ENCODE measurements at regions not wholly inside any gene's neighbourhood (a gene's known extent, or its start where the extent isn't known, plus 50 kb on each side); places are given as distances from the start of the nearest gene placed in this dataset.
"Not testable (repeated sequence)": the region's sequence is repeated elsewhere in the genome, so short reads cannot be mapped to it uniquely, and the experiment has no call there.

DNA sequence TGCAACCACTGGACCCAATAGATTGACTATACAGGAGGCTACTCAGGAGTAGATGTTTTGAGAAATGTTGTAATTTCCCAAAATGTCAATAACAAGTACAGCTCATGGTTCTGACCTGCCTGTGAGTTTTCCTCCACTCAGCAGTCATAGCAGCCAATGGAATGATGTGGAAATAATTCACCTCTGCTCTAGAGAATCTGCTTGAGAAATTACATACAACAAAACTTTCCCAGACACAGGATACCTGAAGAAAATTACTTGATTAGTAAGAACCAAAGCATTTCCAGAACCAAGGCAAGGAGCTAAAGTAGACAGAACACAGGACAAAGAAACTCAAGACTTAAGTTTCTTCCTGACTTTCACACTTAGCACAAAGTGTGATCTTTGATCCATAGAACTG lies 218.9 kb upstream of the SETMAR start:
- peaks cover 0 to 1% (median under 1%) of the 10 kb centered on the region in 4 donors for H3K4me1 ChIP-seq (ENCODE audit: control insufficient read depth in 4 of 4, insufficient read depth in 4 of 4, low read length in 3 of 4)
- no peaks in the 10 kb centered on the region for H3K36me3 ChIP-seq (ENCODE audit: control insufficient read depth in 4 of 4, insufficient read depth in 3 of 4, low read depth in 1 of 4, low read length in 3 of 4)
- H3K9ac ChIP-seq (ENCODE audit: low read depth in 1 of 2, low read length in 2 of 2), result no peak overlapping the region
- no peak overlapping the region for H3K27ac ChIP-seq (ENCODE audit: low read depth in 1 of 2, low read length in 2 of 2)
- DNase-seq (ENCODE audit: low spot score), result no peak
- H3K9me3 ChIP-seq (ENCODE audit: control insufficient read depth in 4 of 4, low read length in 3 of 4), result no peaks in the 10 kb centered on the region
- no peaks in the 10 kb centered on the region for H3K27me3 ChIP-seq (ENCODE audit: control insufficient read depth in 4 of 4, insufficient read depth in 4 of 4, low read length in 3 of 4)
- no peak overlapping the region for H3K4me3 ChIP-seq (ENCODE audit: low read depth in 1 of 3, low read length in 3 of 3)
- TF ChIP-seq REST (IDR thresholded peaks at IDR 0.05) (no peak), FOXA2 (IDR thresholded peaks at IDR 0.05) (no peak), TAF1 (conservative IDR thresholded peaks at IDR 0.05) (no peak), NR2F2 (IDR thresholded peaks at IDR 0.05) (no peak)

DNA sequence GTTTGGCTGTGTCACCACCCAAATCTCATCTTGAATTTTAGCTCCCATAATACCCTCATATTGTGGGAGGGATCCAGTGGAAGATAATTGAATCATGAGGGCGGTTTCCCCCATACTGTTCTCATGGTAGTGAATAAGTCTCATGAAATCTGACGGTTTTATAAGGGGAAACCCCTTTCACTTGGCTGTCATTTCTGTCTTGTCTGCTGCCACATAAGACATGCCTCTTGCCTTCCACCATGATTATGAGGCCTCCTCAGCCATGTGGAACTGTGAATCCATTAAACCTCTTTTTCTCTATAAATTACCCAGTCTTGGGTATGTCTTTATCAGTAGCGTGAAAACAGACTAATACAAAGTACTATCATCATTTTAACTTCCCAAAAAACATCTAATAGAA lies 216.5 kb upstream of the SETMAR start:
- H3K9ac ChIP-seq (ENCODE audit: low read depth in 1 of 2, low read length in 2 of 2); H3K4me3 ChIP-seq (ENCODE audit: low read depth in 1 of 3, low read length in 3 of 3); H3K36me3 ChIP-seq (ENCODE audit: control insufficient read depth in 4 of 4, insufficient read depth in 3 of 4, low read depth in 1 of 4, low read length in 3 of 4); H3K9me3 ChIP-seq (ENCODE audit: control insufficient read depth in 4 of 4, low read length in 3 of 4); H3K4me1 ChIP-seq (ENCODE audit: control insufficient read depth in 4 of 4, insufficient read depth in 4 of 4, low read length in 3 of 4); DNase-seq (ENCODE audit: low spot score); H3K27ac ChIP-seq (ENCODE audit: low read depth in 1 of 2, low read length in 2 of 2); H3K27me3 ChIP-seq (ENCODE audit: control insufficient read depth in 4 of 4, insufficient read depth in 4 of 4, low read length in 3 of 4): not testable (repeated sequence)
- 86% methylated on average over 3 of the region's 3 CpGs for WGBS

DNA sequence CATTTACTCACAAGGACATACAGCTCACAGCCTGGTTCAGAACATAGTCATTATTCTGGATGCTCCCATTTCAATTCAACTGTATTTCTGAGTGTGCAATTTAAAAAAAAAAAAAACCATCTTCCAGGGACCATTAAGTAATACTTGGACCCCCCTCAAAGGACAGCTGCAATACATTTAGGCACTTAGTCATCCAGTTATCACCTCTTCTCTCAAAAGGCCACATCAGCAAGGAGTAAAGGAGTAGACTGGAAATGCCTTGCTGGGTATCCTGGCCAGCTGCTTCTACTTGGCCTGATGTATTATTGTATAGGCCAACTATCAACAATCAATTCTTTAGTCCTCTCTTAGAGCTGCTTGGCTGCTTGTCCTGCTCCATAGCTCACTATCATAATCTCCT lies 211.4 kb upstream of the SETMAR start:
- Histone ChIP-seq H3K4me3 (ENCODE audit: low read depth in 1 of 3, low read length in 3 of 3) (no peak overlapping the region), H3K27me3 (ENCODE audit: control insufficient read depth in 4 of 4, insufficient read depth in 4 of 4, low read length in 3 of 4) (no peaks in the 10 kb centered on the region), H3K4me1 (ENCODE audit: control insufficient read depth in 4 of 4, insufficient read depth in 4 of 4, low read length in 3 of 4) (no peaks in the 10 kb centered on the region), H3K36me3 (ENCODE audit: control insufficient read depth in 4 of 4, insufficient read depth in 3 of 4, low read depth in 1 of 4, low read length in 3 of 4) (no peaks in the 10 kb centered on the region), H3K9me3 (ENCODE audit: control insufficient read depth in 4 of 4, low read length in 3 of 4) (no peaks in the 10 kb centered on the region), H3K9ac (ENCODE audit: low read depth in 1 of 2, low read length in 2 of 2) (no peak overlapping the region), H3K27ac (ENCODE audit: low read depth in 1 of 2, low read length in 2 of 2) (no peak overlapping the region)
- no peak for DNase-seq (ENCODE audit: low spot score)
- TF ChIP-seq GABPA (IDR thresholded peaks at IDR 0.05 in 1 of 2, conservative IDR thresholded peaks at IDR 0.05 in 1 of 2) (no peak), HNF4A (conservative IDR thresholded peaks at IDR 0.05) (no peak), JUND (IDR thresholded peaks at IDR 0.05) (no peak), TAF1 (conservative IDR thresholded peaks at IDR 0.05) (no peak), EGR1 (IDR thresholded peaks at IDR 0.05; ENCODE audit: low read depth in 2 of 2) (no peak), MAX (IDR thresholded peaks at IDR 0.05) (no peak), FOXA2 (IDR thresholded peaks at IDR 0.05) (no peak), SP1 (IDR thresholded peaks at IDR 0.05) (no peak), FOXA1 (IDR thresholded peaks at IDR 0.05) (no peak), REST (IDR thresholded peaks at IDR 0.05) (no peak), YY1 (IDR thresholded peaks at IDR 0.05) (no peak), RXRA (IDR thresholded peaks at IDR 0.05) (no peak), RAD21 (IDR thresholded peaks at IDR 0.05) (no peak), HNF4G (IDR thresholded peaks at IDR 0.05) (no peak), NR2F2 (IDR thresholded peaks at IDR 0.05) (no peak)
- TF ChIP-seq, protein P1, sequence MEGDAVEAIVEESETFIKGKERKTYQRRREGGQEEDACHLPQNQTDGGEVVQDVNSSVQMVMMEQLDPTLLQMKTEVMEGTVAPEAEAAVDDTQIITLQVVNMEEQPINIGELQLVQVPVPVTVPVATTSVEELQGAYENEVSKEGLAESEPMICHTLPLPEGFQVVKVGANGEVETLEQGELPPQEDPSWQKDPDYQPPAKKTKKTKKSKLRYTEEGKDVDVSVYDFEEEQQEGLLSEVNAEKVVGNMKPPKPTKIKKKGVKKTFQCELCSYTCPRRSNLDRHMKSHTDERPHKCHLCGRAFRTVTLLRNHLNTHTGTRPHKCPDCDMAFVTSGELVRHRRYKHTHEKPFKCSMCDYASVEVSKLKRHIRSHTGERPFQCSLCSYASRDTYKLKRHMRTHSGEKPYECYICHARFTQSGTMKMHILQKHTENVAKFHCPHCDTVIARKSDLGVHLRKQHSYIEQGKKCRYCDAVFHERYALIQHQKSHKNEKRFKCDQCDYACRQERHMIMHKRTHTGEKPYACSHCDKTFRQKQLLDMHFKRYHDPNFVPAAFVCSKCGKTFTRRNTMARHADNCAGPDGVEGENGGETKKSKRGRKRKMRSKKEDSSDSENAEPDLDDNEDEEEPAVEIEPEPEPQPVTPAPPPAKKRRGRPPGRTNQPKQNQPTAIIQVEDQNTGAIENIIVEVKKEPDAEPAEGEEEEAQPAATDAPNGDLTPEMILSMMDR (IDR thresholded peaks at IDR 0.05; ENCODE audit: low read depth, low read length, missing input control), result no peak
- TF ChIP-seq, protein P2, sequence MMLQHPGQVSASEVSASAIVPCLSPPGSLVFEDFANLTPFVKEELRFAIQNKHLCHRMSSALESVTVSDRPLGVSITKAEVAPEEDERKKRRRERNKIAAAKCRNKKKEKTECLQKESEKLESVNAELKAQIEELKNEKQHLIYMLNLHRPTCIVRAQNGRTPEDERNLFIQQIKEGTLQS (IDR thresholded peaks at IDR 0.05), result no peak
- TF ChIP-seq, protein P3, sequence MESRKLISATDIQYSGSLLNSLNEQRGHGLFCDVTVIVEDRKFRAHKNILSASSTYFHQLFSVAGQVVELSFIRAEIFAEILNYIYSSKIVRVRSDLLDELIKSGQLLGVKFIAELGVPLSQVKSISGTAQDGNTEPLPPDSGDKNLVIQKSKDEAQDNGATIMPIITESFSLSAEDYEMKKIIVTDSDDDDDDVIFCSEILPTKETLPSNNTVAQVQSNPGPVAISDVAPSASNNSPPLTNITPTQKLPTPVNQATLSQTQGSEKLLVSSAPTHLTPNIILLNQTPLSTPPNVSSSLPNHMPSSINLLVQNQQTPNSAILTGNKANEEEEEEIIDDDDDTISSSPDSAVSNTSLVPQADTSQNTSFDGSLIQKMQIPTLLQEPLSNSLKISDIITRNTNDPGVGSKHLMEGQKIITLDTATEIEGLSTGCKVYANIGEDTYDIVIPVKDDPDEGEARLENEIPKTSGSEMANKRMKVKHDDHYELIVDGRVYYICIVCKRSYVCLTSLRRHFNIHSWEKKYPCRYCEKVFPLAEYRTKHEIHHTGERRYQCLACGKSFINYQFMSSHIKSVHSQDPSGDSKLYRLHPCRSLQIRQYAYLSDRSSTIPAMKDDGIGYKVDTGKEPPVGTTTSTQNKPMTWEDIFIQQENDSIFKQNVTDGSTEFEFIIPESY (IDR thresholded peaks at IDR 0.05), result no peak
